HEK293T (cell line): ENCODE measurements at regions not wholly inside any gene's neighbourhood (a gene's known extent, or its start where the extent isn't known, plus 50 kb on each side); places are given as distances from the start of the nearest gene placed in this dataset.

Source experiments
- CTCF ChIA-PET: fragments of 350-600 bp; formaldehyde crosslinking; extraction: SDS; loops from one replicate; lab custom pipeline; 2021; ENCODE audit warnings: antibody characterized with exemption, inconsistent platforms; lab: Yijun Ruan, JAX
- POLR2A ChIA-PET: fragments of 350-600 bp; formaldehyde crosslinking; extraction: SDS; loops from one replicate; lab custom pipeline; 2020; ENCODE audit warnings: antibody characterized with exemption, inconsistent platforms; lab: Yijun Ruan, JAX
- DNase-seq: peaks from one replicate; pipeline ENCODE4 v3.0.0; 2012; ENCODE audit warnings: mixed read lengths; ENCODE audit errors: extremely low spot score
- ARNT ChIP-seq: fragments of 450-650 bp; IDR thresholded peaks from 2 replicates; pipeline ENCODE4 v1.6.1; 2017; ENCODE audit warnings: mild to moderate bottlenecking
- BHLHE40 ChIP-seq: fragments of 450-650 bp; IDR thresholded peaks from 2 replicates; pipeline ENCODE4 v1.6.1; 2016; ENCODE audit warnings: mild to moderate bottlenecking, moderate library complexity, borderline replicate concordance
- CTBP1 ChIP-seq: fragments of 450-650 bp; IDR thresholded peaks from 2 replicates; pipeline ENCODE4 v1.6.1; 2016; ENCODE audit warnings: borderline replicate concordance
- ELF4 ChIP-seq: fragments of 450-650 bp; IDR thresholded peaks from 2 replicates; pipeline ENCODE4 v1.6.1; 2017; ENCODE audit warnings: antibody characterized with exemption
- FOXA1 ChIP-seq: fragments of 450-650 bp; IDR thresholded peaks from 2 replicates; pipeline ENCODE4 v1.6.1; 2016; ENCODE audit warnings: mild to moderate bottlenecking
- FOXK2 ChIP-seq: fragments of 450-650 bp; IDR thresholded peaks from 2 replicates; pipeline ENCODE4 v1.6.1; 2016; ENCODE audit warnings: mild to moderate bottlenecking
- FOXM1 ChIP-seq: fragments of 450-650 bp; IDR thresholded peaks from 2 replicates; pipeline ENCODE4 v1.6.1; 2017; ENCODE audit warnings: mild to moderate bottlenecking, borderline replicate concordance
- HDGF ChIP-seq: fragments of 450-650 bp; IDR thresholded peaks from 2 replicates; pipeline ENCODE4 v1.6.1; 2017; ENCODE audit warnings: antibody characterized with exemption, borderline replicate concordance
- L3MBTL2 ChIP-seq: fragments of 450-650 bp; conservative IDR thresholded peaks from 2 replicates; pipeline ENCODE4 v1.6.1; 2016; ENCODE audit warnings: mild to moderate bottlenecking
- LEF1 ChIP-seq: fragments of 450-650 bp; IDR thresholded peaks from 2 replicates; pipeline ENCODE4 v1.6.1; 2017; ENCODE audit warnings: mild to moderate bottlenecking, borderline replicate concordance
- NFRKB ChIP-seq: fragments of 450-650 bp; IDR thresholded peaks from 2 replicates; pipeline ENCODE4 v1.6.1; 2016; ENCODE audit warnings: mild to moderate bottlenecking, moderate library complexity
- SP1 ChIP-seq: fragments of 450-650 bp; IDR thresholded peaks from 2 replicates; pipeline ENCODE4 v1.6.1; 2017
- SUZ12 ChIP-seq: fragments of 450-650 bp; IDR thresholded peaks from 2 replicates; pipeline ENCODE4 v1.6.1; 2016; ENCODE audit warnings: mild to moderate bottlenecking
- TARDBP ChIP-seq: fragments of 450-650 bp; IDR thresholded peaks from 2 replicates; pipeline ENCODE4 v1.6.1; 2016
- ZNF384 ChIP-seq: fragments of 450-650 bp; IDR thresholded peaks from 2 replicates; pipeline ENCODE4 v1.6.1; 2016
- TF ChIP-seq, protein P1 (sequence below): fragments of 450-650 bp; IDR thresholded peaks from 2 replicates; pipeline ENCODE4 v1.6.1; 2016

DNA sequence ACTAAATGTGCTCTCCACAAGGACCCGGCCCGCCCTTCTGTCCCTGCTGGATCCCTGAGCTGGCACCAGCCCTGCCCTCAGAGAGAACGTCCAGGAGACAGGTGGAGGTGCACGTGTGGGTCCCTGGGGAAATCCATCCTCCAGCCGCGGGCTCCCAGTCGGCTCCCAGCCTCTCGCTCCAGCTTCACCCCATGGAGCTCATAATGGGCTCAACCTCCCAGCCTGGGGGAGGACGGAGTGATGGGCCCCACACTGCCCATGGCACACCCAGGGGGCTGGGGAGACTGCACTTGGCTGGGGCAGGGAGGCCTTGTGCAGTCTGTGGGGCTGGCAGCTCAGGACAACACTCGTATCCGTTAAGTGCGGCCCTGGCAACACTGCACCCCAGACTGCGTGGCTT is 250.5 kb downstream of the TMEM121 start:
- POLR2A ChIA-PET: no interaction called here
- TF ChIP-seq ELF4 (no peak), SUZ12 (no peak), FOXK2 (no peak), CTBP1 (no peak), FOXM1 (no peak), TARDBP (no peak), FOXA1 (no peak), L3MBTL2 (no peak), HDGF (no peak)
- TF ChIP-seq, protein P1, sequence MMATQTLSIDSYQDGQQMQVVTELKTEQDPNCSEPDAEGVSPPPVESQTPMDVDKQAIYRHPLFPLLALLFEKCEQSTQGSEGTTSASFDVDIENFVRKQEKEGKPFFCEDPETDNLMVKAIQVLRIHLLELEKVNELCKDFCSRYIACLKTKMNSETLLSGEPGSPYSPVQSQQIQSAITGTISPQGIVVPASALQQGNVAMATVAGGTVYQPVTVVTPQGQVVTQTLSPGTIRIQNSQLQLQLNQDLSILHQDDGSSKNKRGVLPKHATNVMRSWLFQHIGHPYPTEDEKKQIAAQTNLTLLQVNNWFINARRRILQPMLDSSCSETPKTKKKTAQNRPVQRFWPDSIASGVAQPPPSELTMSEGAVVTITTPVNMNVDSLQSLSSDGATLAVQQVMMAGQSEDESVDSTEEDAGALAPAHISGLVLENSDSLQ: no peak
- no peak for DNase-seq
- CTCF ChIA-PET: no interaction called here

DNA sequence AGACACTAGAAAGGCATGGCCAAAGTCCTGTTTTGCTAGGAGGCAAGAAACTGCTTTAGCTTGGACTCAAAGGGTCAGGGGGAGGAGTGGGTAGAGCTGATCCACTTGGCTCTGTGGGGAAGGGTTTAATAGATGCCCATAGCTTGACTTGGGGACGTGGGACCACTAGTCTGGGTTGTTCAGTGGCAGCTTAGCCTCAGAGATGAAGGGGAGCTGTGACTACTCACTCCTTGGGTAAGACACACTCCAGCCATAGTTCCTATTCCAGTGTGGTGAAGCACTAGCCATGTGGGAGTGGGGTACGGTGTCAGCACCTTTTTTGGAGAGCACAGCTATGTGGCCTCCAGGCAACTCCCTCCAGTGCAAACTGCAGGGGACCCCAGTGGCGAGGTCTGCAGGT is 257.3 kb downstream of the TMEM121 start:
- TF ChIP-seq FOXK2: no peak
- no peak for DNase-seq
- ChIA-PET POLR2A (no interaction called here), CTCF (no interaction called here)

DNA sequence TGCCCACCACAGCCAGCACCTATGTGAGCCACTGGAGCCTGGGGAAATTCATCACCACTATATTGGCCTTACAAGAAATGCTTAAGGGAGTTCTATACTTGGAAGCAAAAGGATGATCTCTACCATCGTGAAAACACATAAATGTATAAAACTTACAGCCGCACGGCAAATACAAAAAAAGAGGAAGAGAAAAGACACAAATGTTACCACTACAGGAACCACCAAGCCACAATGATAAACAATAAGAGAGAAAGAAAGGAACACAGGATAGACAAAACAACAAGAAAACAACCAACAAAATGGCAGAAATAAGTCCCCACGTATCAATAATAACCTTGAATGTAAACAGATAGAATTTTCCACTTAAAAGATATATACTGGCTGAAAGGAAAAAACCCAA is 267.5 kb downstream of the TMEM121 start:
- no peak for TF ChIP-seq HDGF
- no peak for TF ChIP-seq ARNT
- TF ChIP-seq CTBP1: no peak
- no peak for TF ChIP-seq ZNF384
- TF ChIP-seq LEF1: no peak
- TF ChIP-seq ELF4: no peak
- TF ChIP-seq SUZ12: no peak

DNA sequence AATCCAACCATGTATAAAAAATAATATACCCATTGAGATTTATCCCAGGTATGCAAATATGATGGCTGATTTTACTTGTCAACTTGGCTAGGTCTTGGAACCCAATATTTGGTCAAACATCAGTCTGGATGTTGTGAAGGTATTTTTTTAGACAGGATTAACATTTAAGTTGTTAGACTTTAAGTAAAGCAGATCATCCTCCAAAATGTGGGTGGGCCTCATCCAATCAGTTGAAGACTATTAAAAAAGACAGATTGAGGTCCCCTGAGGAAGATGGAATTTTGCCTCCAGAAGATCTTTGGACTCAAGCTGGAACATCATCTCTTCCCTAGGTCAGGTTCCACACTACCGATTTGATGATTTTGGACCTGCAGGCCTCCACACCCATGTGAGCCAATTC is 271.2 kb downstream of the TMEM121 start:
- TF ChIP-seq ELF4: no peak
- TF ChIP-seq BHLHE40: no peak
- TF ChIP-seq FOXK2: no peak
- TF ChIP-seq FOXA1: no peak
- TF ChIP-seq SP1: no peak
- TF ChIP-seq NFRKB: no peak
- CTCF ChIA-PET: no interaction called here
- DNase-seq: no peak
- POLR2A ChIA-PET: no interaction called here

More for the DNA sequence above, 267.5 kb downstream of the TMEM121 start:
- DNase-seq: no peak
- ChIA-PET POLR2A (no interaction called here), CTCF (no interaction called here)

DNA sequence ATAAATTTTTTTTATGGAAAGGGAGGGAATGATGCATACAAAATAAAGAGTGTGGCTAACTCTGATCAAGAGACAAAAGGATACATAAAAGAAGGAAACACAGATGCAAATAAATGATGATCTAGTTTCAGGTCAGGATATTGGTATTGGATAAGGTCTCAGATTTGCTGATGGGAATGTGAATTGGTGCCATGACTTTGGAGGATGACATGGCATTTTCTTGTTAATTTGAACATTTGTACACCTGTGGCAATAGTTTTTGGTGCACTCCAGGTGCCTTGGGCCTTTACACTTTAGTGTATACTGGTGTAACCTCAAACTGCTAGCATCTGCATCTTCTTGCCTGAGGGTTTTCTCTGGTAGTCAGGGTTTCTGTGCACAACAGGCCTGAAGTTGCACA is 279.3 kb downstream of the TMEM121 start:
- no peak for DNase-seq
- ChIA-PET POLR2A (no interaction called here), CTCF (no interaction called here)
- no peak for TF ChIP-seq CTBP1
- no peak for TF ChIP-seq ARNT
- TF ChIP-seq HDGF: no peak
- no peak for TF ChIP-seq FOXK2
- TF ChIP-seq NFRKB: no peak
- no peak for TF ChIP-seq LEF1
- TF ChIP-seq ELF4: no peak
- TF ChIP-seq, protein P1: no peak
- no peak for TF ChIP-seq FOXA1
- no peak for TF ChIP-seq L3MBTL2
- no peak for TF ChIP-seq ZNF384
- TF ChIP-seq FOXM1: no peak
- no peak for TF ChIP-seq TARDBP
- no peak for TF ChIP-seq SUZ12
- TF ChIP-seq BHLHE40: no peak
- no peak for TF ChIP-seq SP1

DNA sequence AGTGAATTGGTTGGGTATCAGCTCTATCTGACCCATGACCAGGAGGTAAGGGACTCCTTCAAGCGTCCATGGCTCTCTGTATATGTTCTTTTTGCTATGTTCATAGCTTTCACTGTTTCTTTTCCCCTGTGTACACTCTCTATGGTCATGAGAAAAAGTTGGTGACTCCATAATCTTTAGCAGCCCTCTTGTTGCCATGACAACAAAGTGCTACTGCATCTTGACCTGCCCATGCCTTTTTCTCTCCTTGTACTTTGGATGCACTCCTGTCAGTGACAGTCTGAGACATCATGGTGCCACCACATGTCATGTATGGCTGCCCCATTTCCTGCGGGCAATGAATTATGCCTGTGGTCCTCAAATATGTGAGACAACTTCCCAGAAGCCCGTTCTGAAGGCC is 280.2 kb downstream of the TMEM121 start:
- no peak for TF ChIP-seq ZNF384
- no peak for TF ChIP-seq TARDBP
- no peak for TF ChIP-seq SP1
- DNase-seq: no peak
- POLR2A ChIA-PET: no interaction called here
- CTCF ChIA-PET: no interaction called here

DNA sequence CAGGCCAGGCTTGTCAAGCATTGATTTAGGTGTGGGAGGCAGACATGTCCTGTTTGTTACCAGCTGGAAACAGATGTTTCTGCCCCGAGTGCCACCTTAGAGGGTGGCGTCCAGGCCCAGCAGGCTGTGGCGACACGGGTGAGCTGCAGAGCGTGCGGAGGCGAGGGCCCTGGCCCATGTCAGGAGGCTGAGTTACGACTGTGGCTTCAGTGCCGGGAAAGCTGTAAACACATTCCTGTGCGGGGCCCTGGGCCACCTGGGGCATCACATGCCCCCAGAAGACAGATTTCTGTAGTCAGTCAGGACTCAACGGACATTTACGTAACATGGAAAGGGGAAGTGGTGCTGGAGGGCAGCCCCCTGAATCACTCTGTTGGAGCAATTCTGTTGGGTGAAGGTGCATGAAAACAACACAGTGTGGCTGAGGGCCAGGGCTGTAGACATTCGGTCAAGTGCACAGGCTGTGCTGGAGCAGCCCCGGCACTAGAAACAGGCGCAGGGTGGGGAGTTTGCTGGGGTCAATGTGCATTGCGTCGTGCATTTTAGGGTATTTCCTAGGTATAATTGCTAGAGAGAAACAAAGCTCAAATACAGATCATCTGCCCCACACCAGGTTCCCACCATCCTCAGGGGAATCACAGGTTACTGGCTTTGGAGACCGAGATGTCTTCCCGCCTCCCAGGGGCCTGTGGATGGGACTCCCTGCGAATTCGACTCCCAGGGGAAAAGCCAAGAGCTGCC is 291.8 kb downstream of the TMEM121 start:
- ChIA-PET CTCF (no interaction called here), POLR2A (no interaction called here)
- TF ChIP-seq FOXK2 (no peak), FOXM1 (no peak), NFRKB (no peak), TARDBP (no peak), HDGF (no peak), SP1 (no peak), ARNT (no peak), FOXA1 (no peak), LEF1 (no peak), ELF4 (no peak), CTBP1 (no peak), ZNF384 (no peak), L3MBTL2 (no peak), SUZ12 (no peak), BHLHE40 (no peak)
- TF ChIP-seq, protein P1: no peak
- no peak for DNase-seq
